COR-L47 (cell line): ENCODE measurements at regions not wholly inside any gene's neighbourhood (a gene's known extent, or its start where the extent isn't known, plus 50 kb on each side); places are given as distances from the start of the nearest gene placed in this dataset.
A peak's percentile ranks its signal among the peaks of the same experiment; 100 is the strongest.

Source experiments
- DNase-seq: peaks from one replicate; lab custom pipeline; 2025; lab: John Stamatoyannopoulos, UW

DNA sequence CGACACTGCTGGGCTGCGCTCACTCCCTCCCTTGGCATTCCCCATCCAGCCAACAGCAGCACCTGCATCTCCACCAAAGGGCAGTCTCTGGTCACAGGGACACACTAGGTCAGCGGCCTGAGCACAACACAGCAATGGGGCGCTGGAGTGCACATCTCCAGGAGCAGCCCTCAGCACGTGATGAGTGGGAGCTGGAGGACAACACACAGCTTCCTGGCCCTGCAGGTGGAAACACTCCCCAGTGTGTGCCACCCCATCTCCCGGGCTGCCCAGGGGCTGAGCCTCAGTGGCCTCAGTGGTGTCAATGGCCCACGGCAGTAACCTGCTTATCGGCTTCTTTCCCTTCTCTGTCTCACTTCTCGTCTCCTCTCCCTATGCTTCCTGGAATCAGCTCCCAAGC, 96.8 kb upstream of the VSTM2B start:
- no peak for DNase-seq

DNA sequence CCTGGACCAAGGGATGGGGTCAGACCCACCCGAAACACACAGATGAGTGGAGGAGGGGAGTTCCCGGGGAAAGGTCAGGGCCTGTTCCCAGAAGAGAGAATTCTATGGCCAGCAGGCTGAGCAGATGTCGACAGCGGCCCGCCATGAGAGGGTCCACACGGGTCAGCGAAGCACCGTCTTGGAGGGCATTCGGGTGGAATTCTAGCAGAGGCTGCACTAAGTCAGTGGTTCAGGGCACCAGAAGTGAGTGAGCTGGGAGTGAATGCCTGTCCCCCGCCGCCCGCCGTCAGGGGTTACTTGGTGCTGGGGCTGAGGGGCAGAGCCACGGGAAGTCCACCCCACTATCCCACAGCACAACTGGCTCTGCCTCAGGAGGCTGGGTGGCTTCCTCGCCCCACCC, 96.2 kb upstream of the VSTM2B start:
- no peak for DNase-seq

GRCh38 chr19:29431332-29431731, 94.5 kb upstream of the VSTM2B start:
- DNase-seq: no peak

DNA sequence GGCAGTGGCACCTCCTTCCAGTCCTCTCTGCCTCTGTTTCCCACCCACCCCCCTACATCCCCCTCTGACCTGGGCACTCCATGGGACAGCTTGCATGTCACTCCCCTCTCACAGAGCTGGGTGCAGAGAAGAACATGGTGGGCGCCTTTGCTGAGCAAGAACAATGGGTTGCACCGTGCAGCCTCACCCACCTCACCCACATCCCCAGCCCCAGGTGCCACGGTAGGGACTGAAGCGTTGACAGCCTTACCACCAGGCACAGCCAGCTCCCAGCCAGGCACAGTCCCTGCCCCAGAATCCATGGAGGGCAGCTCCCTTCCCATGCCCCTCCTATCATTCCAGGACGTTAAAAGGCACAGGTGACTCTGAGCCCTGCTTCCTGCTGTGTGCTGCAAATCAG, 93.1 kb upstream of the VSTM2B start:
- DNase-seq: no peak

GRCh38 chr19:29436591-29437103, 89.1 kb upstream of the VSTM2B start:
- DNase-seq: no peak

- no peak for DNase-seq
These were observed 86.8 kb upstream of the VSTM2B start for GRCh38 chr19:29439021-29439420.

- DNase-seq: no peak
These were observed 85.9 kb upstream of the VSTM2B start for GRCh38 chr19:29439688-29440550.

DNA sequence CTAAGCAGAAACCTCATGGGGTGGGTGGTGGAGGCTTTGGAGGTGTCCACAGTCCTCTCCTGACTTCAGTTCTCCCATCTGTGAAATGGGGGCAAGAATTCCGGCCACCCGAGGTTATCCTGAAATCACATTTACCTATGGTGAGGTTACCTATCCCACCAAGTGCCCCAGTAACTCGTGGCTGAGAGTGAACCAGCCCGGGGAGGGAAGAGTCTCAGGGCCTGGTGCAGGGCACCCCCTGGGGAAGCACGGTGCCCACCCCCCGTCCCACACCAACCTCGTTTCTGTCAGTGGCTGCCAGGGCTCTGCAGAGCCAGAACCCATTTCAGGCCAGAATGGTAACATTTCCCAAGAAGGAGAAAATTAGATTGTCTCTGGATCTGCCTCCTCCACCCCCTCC, 83.7 kb upstream of the VSTM2B start:
- DNase-seq: no peak

GRCh38 chr19:29442910-29443309, 82.9 kb upstream of the VSTM2B start:
- no peak for DNase-seq

- DNase-seq: no peak
These were observed 80.5 kb upstream of the VSTM2B start for GRCh38 chr19:29445246-29445645.

DNA sequence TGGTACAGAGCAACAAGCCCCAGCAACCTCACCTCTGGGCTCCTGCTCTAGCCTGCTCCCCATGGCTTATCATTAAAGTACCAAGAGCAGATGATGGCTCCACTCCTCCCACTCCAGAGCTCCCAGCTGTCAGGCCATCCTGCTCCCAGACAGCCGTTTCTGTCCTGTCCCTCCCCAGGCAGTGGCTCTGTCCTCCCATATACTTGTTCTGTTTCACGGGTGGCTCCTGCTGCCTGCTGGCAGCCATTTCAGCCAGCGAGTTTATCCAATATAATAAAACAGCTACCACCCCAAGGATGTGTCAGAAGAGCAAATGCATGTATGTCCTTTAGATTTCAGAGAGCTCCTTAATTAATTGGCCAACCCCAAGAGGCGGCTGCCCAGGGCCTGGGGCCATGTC, 79.4 kb upstream of the VSTM2B start:
- DNase-seq: no peak

- no peak for DNase-seq
These were observed 77.7 kb upstream of the VSTM2B start for GRCh38 chr19:29448046-29448445.

DNA sequence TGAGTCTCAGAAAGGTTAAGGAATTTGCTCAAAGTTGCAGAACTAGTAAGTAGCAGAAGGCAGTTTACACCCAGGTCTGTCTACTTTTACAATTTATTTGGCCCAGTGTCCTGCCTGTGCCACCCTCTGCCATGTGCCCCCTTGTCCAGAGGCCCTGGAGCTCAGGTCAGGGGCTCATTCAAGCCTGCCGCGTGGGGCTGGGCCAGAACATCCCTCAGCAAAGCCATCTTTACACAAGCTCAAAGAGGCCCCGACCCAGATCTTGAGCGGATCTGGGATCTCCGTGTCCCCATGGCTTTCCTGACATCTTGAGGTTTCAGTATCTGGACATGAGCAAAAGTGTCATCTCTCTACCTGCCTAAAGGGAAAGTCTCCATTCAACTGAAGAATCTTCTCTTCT, 76.4 kb upstream of the VSTM2B start:
- no peak for DNase-seq

- DNase-seq: no peak
These were observed 75.5 kb upstream of the VSTM2B start for GRCh38 chr19:29450306-29450705.

GRCh38 chr19:29450812-29451211, 75.0 kb upstream of the VSTM2B start:
- DNase-seq: no peak

- DNase-seq: no peak
These were observed 71.7 kb upstream of the VSTM2B start for GRCh38 chr19:29454109-29454508.

GRCh38 chr19:29457413-29457812, 68.4 kb upstream of the VSTM2B start:
- DNase-seq: no peak

DNA sequence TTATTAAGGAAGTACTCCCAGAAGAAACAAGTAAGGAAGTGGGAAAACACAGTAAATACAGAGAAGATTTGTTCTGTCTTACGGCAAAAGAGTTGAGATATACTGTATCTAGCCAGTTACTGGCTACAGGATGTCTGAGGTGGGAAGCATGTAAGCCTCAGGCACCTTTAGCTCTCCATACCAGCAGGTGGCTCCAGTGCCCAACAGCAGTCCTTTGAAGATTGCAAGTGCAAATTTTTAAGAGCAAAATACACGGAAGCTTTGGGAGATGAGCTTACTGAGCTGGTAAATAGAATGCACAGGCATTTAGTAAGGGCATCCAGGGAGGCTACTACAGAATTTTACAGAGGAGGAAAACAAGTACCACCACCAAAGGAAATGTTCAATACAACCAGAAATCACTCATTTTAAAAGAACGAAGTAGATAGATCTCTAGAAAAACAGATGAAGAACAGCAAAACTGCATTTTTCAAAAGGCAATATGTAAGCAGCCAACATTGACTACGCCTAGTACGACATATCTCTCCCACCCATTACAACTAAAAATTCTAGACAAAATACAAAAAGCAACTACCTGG, 57.9 kb upstream of the VSTM2B start:
- DNase-seq: peak; percentile 32

- DNase-seq: no peak
These were observed 50.3 kb upstream of the VSTM2B start for GRCh38 chr19:29475469-29475868.
